ENCODE measurements at regions not wholly inside any gene's neighbourhood (a gene's known extent, or its start where the extent isn't known, plus 50 kb on each side); places are given as distances from the start of the nearest gene placed in this dataset.

DNA sequence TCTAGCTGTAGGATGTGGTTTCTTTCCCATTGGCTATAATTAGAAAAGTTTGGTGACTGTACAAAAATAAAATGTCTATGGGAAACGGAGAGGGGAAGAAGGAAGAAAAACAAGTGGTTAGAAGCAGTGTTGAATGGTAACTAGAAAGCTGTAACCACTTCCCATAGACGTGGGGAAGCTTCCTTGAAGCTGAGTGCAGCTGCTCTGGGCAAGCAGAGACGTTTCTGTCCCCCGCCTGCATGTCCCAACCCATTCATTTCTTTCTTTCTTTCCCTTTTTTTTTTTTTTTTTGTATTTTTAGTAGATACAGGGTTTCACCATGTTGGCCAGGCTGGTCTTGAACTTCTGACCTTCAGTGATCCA lies 367.8 kb upstream of the HS6ST1 start:
- Histone ChIP-seq H3K4me1 (no peaks in the 10 kb centered on the region), H2AFZ (no peak overlapping the region), H3K36me3 (ENCODE audit: control insufficient read depth, insufficient read depth, low read length) (no peaks in the 10 kb centered on the region), H3K9me3 (ENCODE audit: control insufficient read depth, low read length) (no peaks in the 10 kb centered on the region), H3K4me3 (ENCODE audit: low read depth, low read length) (no peak overlapping the region), H3K9ac (no peak overlapping the region), H3K27ac (no peak overlapping the region), H3K79me2 (no peaks in the 10 kb centered on the region), H3K27me3 (ENCODE audit: control insufficient read depth, insufficient read depth, low read length) (no peaks in the 10 kb centered on the region), H3K4me2 (ENCODE audit: low read length) (no peak overlapping the region)
- TF ChIP-seq, protein P1, sequence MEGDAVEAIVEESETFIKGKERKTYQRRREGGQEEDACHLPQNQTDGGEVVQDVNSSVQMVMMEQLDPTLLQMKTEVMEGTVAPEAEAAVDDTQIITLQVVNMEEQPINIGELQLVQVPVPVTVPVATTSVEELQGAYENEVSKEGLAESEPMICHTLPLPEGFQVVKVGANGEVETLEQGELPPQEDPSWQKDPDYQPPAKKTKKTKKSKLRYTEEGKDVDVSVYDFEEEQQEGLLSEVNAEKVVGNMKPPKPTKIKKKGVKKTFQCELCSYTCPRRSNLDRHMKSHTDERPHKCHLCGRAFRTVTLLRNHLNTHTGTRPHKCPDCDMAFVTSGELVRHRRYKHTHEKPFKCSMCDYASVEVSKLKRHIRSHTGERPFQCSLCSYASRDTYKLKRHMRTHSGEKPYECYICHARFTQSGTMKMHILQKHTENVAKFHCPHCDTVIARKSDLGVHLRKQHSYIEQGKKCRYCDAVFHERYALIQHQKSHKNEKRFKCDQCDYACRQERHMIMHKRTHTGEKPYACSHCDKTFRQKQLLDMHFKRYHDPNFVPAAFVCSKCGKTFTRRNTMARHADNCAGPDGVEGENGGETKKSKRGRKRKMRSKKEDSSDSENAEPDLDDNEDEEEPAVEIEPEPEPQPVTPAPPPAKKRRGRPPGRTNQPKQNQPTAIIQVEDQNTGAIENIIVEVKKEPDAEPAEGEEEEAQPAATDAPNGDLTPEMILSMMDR (IDR thresholded peaks at IDR 0.05) = no peak

DNA sequence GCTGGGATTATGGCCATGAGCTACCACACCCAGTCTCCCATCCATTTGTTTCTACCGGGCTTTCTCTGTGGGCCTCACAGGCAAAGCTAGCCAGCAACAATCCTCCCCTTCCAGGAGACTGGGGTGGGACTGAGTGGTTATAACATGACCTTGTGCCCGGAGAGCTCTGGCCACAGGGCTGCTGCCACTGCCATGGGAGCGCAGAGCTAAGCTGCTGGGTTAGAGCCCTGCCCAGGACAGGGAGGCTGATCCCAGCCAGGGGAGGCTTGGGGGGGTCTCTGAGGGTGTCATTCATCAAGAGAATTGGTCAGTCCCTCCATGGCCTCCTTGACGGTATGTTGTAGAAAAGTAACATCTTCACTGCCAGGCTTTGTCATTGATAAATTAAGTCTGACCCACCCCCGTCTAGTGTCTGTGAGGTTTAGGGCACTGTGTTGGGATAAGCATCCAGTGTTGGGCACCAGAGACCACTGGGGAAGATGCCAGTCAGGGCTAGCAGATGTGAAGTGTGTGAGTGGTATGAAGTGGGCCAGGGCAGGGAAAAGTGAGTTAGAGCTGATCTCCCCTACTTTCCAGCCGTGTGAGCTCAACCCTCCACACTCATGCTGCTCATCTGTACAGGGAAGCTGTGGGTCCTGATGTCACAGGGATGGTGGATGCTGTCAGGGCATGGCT lies 368.4 kb upstream of the HS6ST1 start:
- no peaks in the 10 kb centered on the region for H3K36me3 ChIP-seq (ENCODE audit: control insufficient read depth, insufficient read depth, low read length)
- no peaks in the 10 kb centered on the region for H3K79me2 ChIP-seq
- H3K9me3 ChIP-seq (ENCODE audit: control insufficient read depth, low read length) = no peaks in the 10 kb centered on the region
- H3K4me1 ChIP-seq = no peaks in the 10 kb centered on the region
- TF ChIP-seq, protein P1 (IDR thresholded peaks at IDR 0.05) = no peak
- H3K4me2 ChIP-seq (ENCODE audit: low read length) = no peak overlapping the region
- no peak overlapping the region for H3K27ac ChIP-seq
- H3K4me3 ChIP-seq (ENCODE audit: low read depth, low read length) = no peak overlapping the region
- no peaks in the 10 kb centered on the region for H3K27me3 ChIP-seq (ENCODE audit: control insufficient read depth, insufficient read depth, low read length)
- no peak overlapping the region for H3K9ac ChIP-seq
- no peak overlapping the region for H2AFZ ChIP-seq

DNA sequence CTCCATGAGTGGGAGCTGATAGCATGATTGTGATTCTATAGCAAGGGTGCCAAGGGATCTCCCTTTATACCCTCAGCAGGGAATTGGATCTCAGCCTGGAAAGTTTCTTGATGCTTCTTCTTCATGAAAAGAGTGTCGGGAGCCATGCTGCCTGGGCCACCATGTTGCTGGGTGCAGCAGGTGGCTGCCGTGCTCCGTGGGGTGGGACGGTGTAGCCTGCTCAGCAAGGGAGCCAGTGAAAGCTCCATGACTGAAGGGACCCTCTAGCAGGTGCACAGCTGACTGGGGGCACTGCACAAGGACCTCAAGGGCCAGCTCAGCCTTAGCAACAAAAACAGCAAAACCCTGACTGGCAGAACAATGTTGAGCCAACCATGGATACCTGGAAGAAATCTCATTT lies 368.9 kb upstream of the HS6ST1 start:
- no peaks in the 10 kb centered on the region for H3K36me3 ChIP-seq (ENCODE audit: control insufficient read depth, insufficient read depth, low read length)
- no peaks in the 10 kb centered on the region for H3K4me1 ChIP-seq
- TF ChIP-seq, protein P1 (IDR thresholded peaks at IDR 0.05) = no peak
- no peaks in the 10 kb centered on the region for H3K79me2 ChIP-seq
- H2AFZ ChIP-seq = no peak overlapping the region
- no peak overlapping the region for H3K27ac ChIP-seq
- no peak overlapping the region for H3K4me2 ChIP-seq (ENCODE audit: low read length)
- H3K9ac ChIP-seq = no peak overlapping the region
- H3K27me3 ChIP-seq (ENCODE audit: control insufficient read depth, insufficient read depth, low read length) = no peaks in the 10 kb centered on the region
- no peaks in the 10 kb centered on the region for H3K9me3 ChIP-seq (ENCODE audit: control insufficient read depth, low read length)
- no peak overlapping the region for H3K4me3 ChIP-seq (ENCODE audit: low read depth, low read length)

DNA sequence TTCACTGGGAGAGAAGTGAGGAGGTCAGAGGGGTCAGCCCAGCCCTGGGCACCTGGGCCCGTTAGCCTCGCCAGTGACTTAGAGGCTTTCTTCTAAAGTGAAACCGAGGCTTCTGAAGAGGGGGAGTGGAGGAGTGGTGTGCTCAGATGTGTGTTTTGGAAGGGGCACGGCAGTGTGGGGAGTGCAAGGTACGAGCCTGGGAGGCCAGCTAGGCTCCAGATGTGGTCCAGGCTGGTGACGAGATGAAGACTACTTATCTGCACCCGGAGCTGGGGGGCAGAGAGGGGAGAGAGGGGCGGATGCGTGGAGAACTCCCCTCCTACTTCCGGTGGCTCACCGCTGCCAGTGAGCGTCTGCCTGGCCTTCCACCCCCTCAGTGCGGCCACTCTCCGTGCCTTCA lies 371.3 kb upstream of the HS6ST1 start:
- Histone ChIP-seq H3K9me3 (ENCODE audit: control insufficient read depth, low read length) (no peaks in the 10 kb centered on the region), H3K4me1 (no peaks in the 10 kb centered on the region), H3K27ac (no peak overlapping the region), H3K4me3 (ENCODE audit: low read depth, low read length) (no peak overlapping the region), H3K27me3 (ENCODE audit: control insufficient read depth, insufficient read depth, low read length) (no peaks in the 10 kb centered on the region), H2AFZ (no peak overlapping the region), H3K36me3 (ENCODE audit: control insufficient read depth, insufficient read depth, low read length) (no peaks in the 10 kb centered on the region), H3K4me2 (ENCODE audit: low read length) (no peak overlapping the region), H3K9ac (no peak overlapping the region), H3K79me2 (no peaks in the 10 kb centered on the region)
- TF ChIP-seq, protein P1 (IDR thresholded peaks at IDR 0.05) = no peak

DNA sequence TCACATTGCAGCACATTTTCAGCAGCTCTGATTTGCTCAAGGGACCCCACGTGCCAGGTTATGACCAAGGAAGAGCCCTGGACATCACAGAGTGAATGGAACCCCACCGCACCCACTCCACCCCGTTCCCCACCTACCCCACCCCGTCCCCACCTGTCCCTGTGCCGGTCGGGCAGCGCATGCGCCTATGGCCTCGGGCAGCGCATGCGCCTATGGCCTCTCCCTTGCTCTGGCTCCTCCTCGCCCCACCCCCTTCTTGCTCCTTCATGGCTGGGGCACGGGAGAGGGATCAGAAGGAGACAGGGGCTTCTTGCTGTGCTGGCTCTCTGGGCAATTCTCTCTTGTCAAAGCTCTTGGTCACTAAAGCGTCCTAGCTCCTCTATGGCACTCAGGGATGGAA lies 371.8 kb upstream of the HS6ST1 start:
- TF ChIP-seq, protein P1 (IDR thresholded peaks at IDR 0.05) = no peak
- Histone ChIP-seq H3K27ac (no peak overlapping the region), H3K79me2 (no peaks in the 10 kb centered on the region)

More for the DNA sequence above, 371.8 kb upstream of the HS6ST1 start:
- no peaks in the 10 kb centered on the region for H3K36me3 ChIP-seq (ENCODE audit: control insufficient read depth, insufficient read depth, low read length)
- no peaks in the 10 kb centered on the region for H3K9me3 ChIP-seq (ENCODE audit: control insufficient read depth, low read length)
- H3K27me3 ChIP-seq (ENCODE audit: control insufficient read depth, insufficient read depth, low read length) = no peaks in the 10 kb centered on the region
- no peak overlapping the region for H3K9ac ChIP-seq
- no peaks in the 10 kb centered on the region for H3K4me1 ChIP-seq
- H3K4me3 ChIP-seq (ENCODE audit: low read depth, low read length) = no peak overlapping the region
- H3K4me2 ChIP-seq (ENCODE audit: low read length) = no peak overlapping the region
- no peak overlapping the region for H2AFZ ChIP-seq

Data from parathyroid adenoma (tissue), 2 donors.